SK-N-SH (cell line): ENCODE measurements at regions not wholly inside any gene's neighbourhood (a gene's known extent, or its start where the extent isn't known, plus 50 kb on each side); places are given as distances from the start of the nearest gene placed in this dataset.

Experiments used
- CTCF ChIA-PET: fragments of 300-600, 350-600 bp; formaldehyde crosslinking; extraction: SDS; loops from one replicate; lab custom pipeline; 2021; lab: Yijun Ruan, JAX
- POLR2A ChIA-PET: fragments of 350-600 bp; sonication (Branson Sonifier 250); formaldehyde crosslinking; extraction: SDS; loops from one replicate; lab custom pipeline; 2020; ENCODE audit warnings: antibody characterized with exemption, inconsistent platforms; lab: Yijun Ruan, JAX
- DNase-seq: peaks from one replicate; pipeline ENCODE4 v3.0.0; 2012
- H2AFZ ChIP-seq: fragments of 200-600 bp; sonication (generic); 2 replicates; pipeline ENCODE4 v1.8.1; 2016; ENCODE audit warnings: antibody characterized with exemption, mild to moderate bottlenecking, low read depth
- H3F3A ChIP-seq: fragments of 200-600 bp; sonication (generic); replicated peaks from 2 replicates; pipeline ENCODE3; 2016; ENCODE audit warnings: antibody characterized with exemption, mild to moderate bottlenecking; ENCODE audit not compliant: insufficient read depth
- H3K27ac ChIP-seq, 2 experiments: fragments of 200-500 bp in 1 of 2; fragments of 200-600 bp in 1 of 2; sonication (Bioruptor generic) in 1 of 2; sonication (generic), shearing (Covaris generic) in 1 of 2; 2 replicates each; pipeline versions ENCODE4 v1.5.1 to v1.6.1; 2014 to 2016; ENCODE audit warnings: low read depth in 2 of 2, inconsistent platforms in 1 of 2, low read length in 1 of 2, mild to moderate bottlenecking in 1 of 2, mixed read lengths in 1 of 2
- H3K27me3 ChIP-seq: fragments of 200-600 bp; sonication (generic), shearing (Covaris generic); 2 replicates; pipeline ENCODE4 v1.6.1; 2016; ENCODE audit warnings: mixed run types; ENCODE audit not compliant: insufficient read depth
- H3K36me3 ChIP-seq, 2 experiments: fragments of 200-500 bp in 1 of 2; fragments of 200-600 bp in 1 of 2; sonication (Bioruptor generic) in 1 of 2; sonication (generic) in 1 of 2; replicated peaks in 1 of 2; 2 replicates each; pipeline versions ENCODE3 to v1.5.1; 2014 to 2016; ENCODE audit warnings: low read length in 1 of 2, mild to moderate bottlenecking in 1 of 2; ENCODE audit not compliant: insufficient read depth in 2 of 2, control insufficient read depth in 1 of 2
- H3K4me1 ChIP-seq, 2 experiments: fragments of 200-500 bp in 1 of 2; fragments of 200-600 bp in 1 of 2; sonication (Bioruptor generic) in 1 of 2; sonication (generic), shearing (Covaris generic) in 1 of 2; 2 replicates each; pipeline versions ENCODE4 v1.5.1 to v1.6.1; 2014 to 2016; ENCODE audit warnings: low read depth in 1 of 2, low read length in 1 of 2, mixed run types in 1 of 2; ENCODE audit not compliant: insufficient read depth in 2 of 2, control insufficient read depth in 1 of 2
- H3K4me2 ChIP-seq: fragments of 200-600 bp; sonication (generic), shearing (Covaris generic); 2 replicates; pipeline ENCODE4 v1.6.1; 2017; ENCODE audit warnings: mixed run types
- H3K4me3 ChIP-seq, 2 experiments: fragments of 200-500 bp in 1 of 2; fragments of 200-600 bp in 1 of 2; sonication (Bioruptor generic) in 1 of 2; sonication (generic), shearing (Covaris generic) in 1 of 2; 2 replicates each; pipeline versions ENCODE4 v1.5.1 to v1.8.1; 2014 to 2016; ENCODE audit warnings: low read depth in 2 of 2, inconsistent platforms in 1 of 2, low read length in 1 of 2, mild to moderate bottlenecking in 1 of 2, mixed read lengths in 1 of 2, moderate library complexity in 1 of 2
- H3K79me2 ChIP-seq: fragments of 200-600 bp; sonication (generic); 2 replicates; pipeline ENCODE4 v1.8.1; 2017; ENCODE audit warnings: mild to moderate bottlenecking; ENCODE audit not compliant: insufficient read depth
- H3K9ac ChIP-seq: fragments of 200-600 bp; sonication (generic); 2 replicates; pipeline ENCODE4 v1.6.1; 2017; ENCODE audit warnings: mixed run types
- H3K9me2 ChIP-seq: fragments of 200-600 bp; sonication (generic); 2 replicates; pipeline ENCODE4 v1.6.1; 2017; ENCODE audit warnings: mixed run types
- H3K9me3 ChIP-seq: fragments of 200-600 bp; sonication (generic); 2 replicates; pipeline ENCODE4 v1.6.1; 2017; ENCODE audit warnings: mixed run types, mild to moderate bottlenecking, moderate library complexity
- H4K20me1 ChIP-seq: fragments of 200-600 bp; sonication (generic); 2 replicates; pipeline ENCODE4 v1.6.1; 2017; ENCODE audit warnings: mild to moderate bottlenecking, mixed run types; ENCODE audit not compliant: insufficient read depth
- ELF1 ChIP-seq: IDR thresholded peaks from 2 replicates; pipeline ENCODE4 v1.4.0; 2012
- EP300 ChIP-seq, 2 experiments: IDR thresholded peaks; 2 replicates each; pipeline versions ENCODE4 v1.4.0 to v1.6.1; 2012; ENCODE audit warnings: borderline replicate concordance in 1 of 2, low read depth in 1 of 2, low read length in 1 of 2
- FOXJ3 ChIP-seq: sonication (generic); formaldehyde crosslinking; IDR thresholded peaks from 2 replicates; pipeline ENCODE4 v1.5.1; 2020; ENCODE audit warnings: mild to moderate bottlenecking, missing genetic modification reagents
- GATA2 ChIP-seq: sonication (generic); formaldehyde crosslinking; IDR thresholded peaks from 2 replicates; pipeline ENCODE4 v1.5.0; 2020; ENCODE audit warnings: mild to moderate bottlenecking, missing genetic modification reagents
- JUND ChIP-seq: IDR thresholded peaks from 2 replicates; pipeline ENCODE4 v1.4.0; 2012
- MAX ChIP-seq: IDR thresholded peaks from 2 replicates; pipeline ENCODE4 v1.4.0; 2012; ENCODE audit warnings: low read depth
- MEF2A ChIP-seq: IDR thresholded peaks from 2 replicates; pipeline ENCODE4 v1.4.0; 2012; ENCODE audit warnings: low read depth, borderline replicate concordance
- NFIC ChIP-seq: IDR thresholded peaks from 2 replicates; pipeline ENCODE4 v1.4.0; 2012; ENCODE audit warnings: borderline replicate concordance
- REST ChIP-seq: IDR thresholded peaks from 2 replicates; pipeline ENCODE4 v1.6.1; 2012; ENCODE audit warnings: mild to moderate bottlenecking, low read depth, low read length, moderate library complexity
- SMC3 ChIP-seq: IDR thresholded peaks from 2 replicates; pipeline ENCODE4 v1.6.1; 2012; ENCODE audit warnings: low read depth, low read length, improper control_type of control experiment
- TAF1 ChIP-seq: IDR thresholded peaks from 2 replicates; pipeline ENCODE4 v1.6.1; 2012; ENCODE audit warnings: low read depth, mild to moderate bottlenecking, low read length, moderate library complexity, borderline replicate concordance
- TCF12 ChIP-seq: IDR thresholded peaks from 2 replicates; pipeline ENCODE4 v1.4.0; 2012
- USF2 ChIP-seq: fragments of 150-350 bp; IDR thresholded peaks from 2 replicates; pipeline ENCODE4 v1.6.1; 2017; ENCODE audit warnings: antibody characterized with exemption, low read length, low read depth, borderline replicate concordance
- YY1 ChIP-seq: IDR thresholded peaks from 2 replicates; pipeline ENCODE4 v1.4.0; 2012; ENCODE audit warnings: low read depth, mild to moderate bottlenecking
- ZBTB33 ChIP-seq: IDR thresholded peaks from 2 replicates; pipeline ENCODE4 v1.4.0; 2012; ENCODE audit warnings: low read depth, borderline replicate concordance
- WGBS: methylation state at CpG from one replicate; pipeline ENCODE4 v1.1.6; 2017; ENCODE audit warnings: low lambda C conversion rate; 5-methylcytosine and 5-hydroxymethylcytosine counted together

- H3K79me2 ChIP-seq: no peaks in the 10 kb centered on the region
- no peaks in the 10 kb centered on the region for H4K20me1 ChIP-seq
- H3K9me3 ChIP-seq: no peaks in the 10 kb centered on the region
- no peaks in the 10 kb centered on the region for H3K36me3 ChIP-seq
- no peak for DNase-seq
- TF ChIP-seq GATA2 (CRISPR knock-in tag): no peak
- no peak for TF ChIP-seq YY1
- TF ChIP-seq ELF1: no peak
- TF ChIP-seq JUND: no peak
- TF ChIP-seq MAX: no peak
- no peak for TF ChIP-seq SMC3
- TF ChIP-seq FOXJ3: no peak
- no peak for TF ChIP-seq NFIC
- no peak for TF ChIP-seq TCF12
- no peak for TF ChIP-seq ZBTB33
- no peak for TF ChIP-seq USF2
- no peak for TF ChIP-seq TAF1
- no peak for TF ChIP-seq EP300 (IDR thresholded peaks at IDR 0.05; ENCODE audit: borderline replicate concordance in 1 of 2, low read depth in 1 of 2, low read length in 1 of 2)
- no peak for TF ChIP-seq REST
- TF ChIP-seq MEF2A: no peak
- TF ChIP-seq, all 33 proteins: peak for 0
- WGBS: 44% methylated on average over 6 of the region's 6 CpGs
- H3K9me2 ChIP-seq: no peaks in the 10 kb centered on the region
- no peaks in the 10 kb centered on the region for H3K4me1 ChIP-seq
- ChIA-PET POLR2A (no interaction called here), CTCF (no interaction called here)
- no peaks in the 10 kb centered on the region for H3F3A ChIP-seq
- H3K4me2 ChIP-seq: no peak overlapping the region
- H3K4me3 ChIP-seq: no peak overlapping the region
- no peak overlapping the region for H3K27ac ChIP-seq
- no peak overlapping the region for H2AFZ ChIP-seq
- no peak overlapping the region for H3K9ac ChIP-seq
- peaks cover 14% of the 10 kb centered on the region; the same call in 1 of the 2 replicates for H3K27me3 ChIP-seq
These were observed 77.1 kb upstream of the KLF4 start for GRCh38 chr9:107566611-107567061.
